IPS DF 6.9 (cell line): ENCODE measurements at regions not wholly inside any gene's neighbourhood (a gene's known extent, or its start where the extent isn't known, plus 50 kb on each side); places are given as distances from the start of the nearest gene placed in this dataset.

Source experiments
- DNase-seq: peaks from one replicate; pipeline ENCODE4 v3.0.0-alpha.2; 2013; ENCODE audit warnings: low read depth, low spot score
- H3K27ac ChIP-seq: one replicate; pipeline ENCODE4 v1.5.1; 2013; ENCODE audit warnings: low read length, control low read depth
- H3K27me3 ChIP-seq: 2 replicates; pipeline ENCODE4 v1.6.1; 2013; ENCODE audit warnings: mild to moderate bottlenecking, low read length; ENCODE audit not compliant: control insufficient read depth, insufficient read depth
- H3K36me3 ChIP-seq: 2 replicates; pipeline ENCODE4 v1.6.1; 2013; ENCODE audit warnings: low read length; ENCODE audit not compliant: control insufficient read depth, insufficient read depth
- H3K4me1 ChIP-seq: 2 replicates; pipeline ENCODE4 v1.6.1; 2013; ENCODE audit warnings: low read length; ENCODE audit not compliant: control insufficient read depth, insufficient read depth
- H3K4me3 ChIP-seq: 2 replicates; pipeline ENCODE4 v1.5.1; 2013; ENCODE audit warnings: mild to moderate bottlenecking, low read length
- H3K9me3 ChIP-seq: 2 replicates; pipeline ENCODE4 v1.6.1; 2013; ENCODE audit warnings: low read length, inconsistent platforms; ENCODE audit not compliant: control insufficient read depth, insufficient read depth
- WGBS: extraction: QIAGEN DNeasy Blood & Tissue Kit; methylation state at CpG from one replicate; pipeline ENCODE4 v1.1.7; 2013; ENCODE audit warnings: mixed read lengths, missing lambda C conversion rate; ENCODE audit not compliant: insufficient read length, insufficient coverage; 5-methylcytosine and 5-hydroxymethylcytosine counted together

DNA sequence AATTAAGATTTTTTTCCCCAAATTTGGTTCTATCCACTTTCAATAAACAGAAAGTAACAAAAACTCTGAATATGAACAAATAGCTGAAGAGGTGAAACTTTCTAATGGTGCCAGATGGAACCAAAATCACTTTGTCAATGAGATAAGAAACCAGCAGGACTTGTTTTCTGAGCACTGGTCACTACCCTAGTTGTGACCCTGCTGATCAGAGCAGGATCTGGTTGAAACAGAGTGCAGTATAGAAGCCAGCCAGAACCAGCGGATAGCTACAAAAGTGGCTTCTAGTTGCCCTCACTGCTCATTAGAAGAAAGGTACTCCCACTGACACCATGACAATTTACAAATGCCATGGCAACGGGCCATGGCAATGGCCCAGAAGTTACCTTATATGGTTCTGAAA is 158.3 kb upstream of the PIEZO2 start:
- H3K27ac ChIP-seq, result no peak overlapping the region
- no peaks in the 10 kb centered on the region for H3K36me3 ChIP-seq
- peaks cover 2% of the 10 kb centered on the region; the same call in 1 of the 2 replicates for H3K4me1 ChIP-seq
- H3K4me3 ChIP-seq, result no peak overlapping the region
- no peaks in the 10 kb centered on the region for H3K27me3 ChIP-seq
- DNase-seq, result no peak
- WGBS, result no CpG with 5 or more reads among the region's 2 CpGs
- H3K9me3 ChIP-seq, result no peaks in the 10 kb centered on the region

DNA sequence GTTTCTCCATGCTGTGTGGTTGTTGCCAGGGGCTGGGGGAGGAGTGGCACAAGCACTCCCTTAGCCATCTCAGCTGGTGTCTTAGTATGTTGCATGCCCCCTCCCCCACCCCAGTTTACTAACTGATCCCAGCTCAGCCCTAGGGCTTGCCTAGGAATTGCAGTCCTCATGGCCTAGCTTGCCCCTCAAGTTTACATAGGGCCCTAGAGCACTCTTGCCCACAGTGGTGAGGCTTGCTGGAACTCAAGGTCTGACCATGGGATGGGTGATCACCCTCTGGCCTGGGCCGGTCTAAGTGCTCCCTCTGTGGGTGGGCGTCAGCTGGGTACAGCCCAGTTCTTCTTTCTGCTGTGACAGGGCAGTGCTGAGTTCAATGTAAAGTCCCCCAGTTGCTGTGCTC is 156.1 kb upstream of the PIEZO2 start:
- Histone ChIP-seq H3K4me1 (peaks cover 2% of the 10 kb centered on the region; the same call in 1 of the 2 replicates), H3K9me3 (no peaks in the 10 kb centered on the region), H3K27me3 (no peaks in the 10 kb centered on the region), H3K27ac (no peak overlapping the region), H3K4me3 (no peak overlapping the region), H3K36me3 (no peaks in the 10 kb centered on the region)
- DNase-seq, result no peak
- no CpG with 5 or more reads among the region's 2 CpGs for WGBS

DNA sequence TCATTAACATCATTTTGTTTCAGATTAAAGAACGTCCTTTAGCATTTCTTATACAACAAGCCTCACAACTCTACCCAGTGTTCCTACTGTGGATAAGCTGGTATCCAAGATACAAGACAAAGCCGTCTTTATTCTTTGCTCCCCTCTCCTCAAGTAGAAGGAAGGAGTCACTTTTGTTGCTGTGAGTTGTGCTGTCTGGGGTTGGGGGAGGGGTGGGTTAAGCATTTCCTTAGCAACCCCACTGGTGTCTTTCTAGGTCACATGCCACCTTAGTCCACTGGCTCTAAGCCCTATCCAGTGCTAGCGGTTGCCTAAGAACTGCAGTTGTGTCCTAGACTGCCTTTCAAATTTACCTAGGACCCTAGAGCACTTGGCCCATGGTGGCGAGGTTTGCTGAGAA is 155.6 kb upstream of the PIEZO2 start:
- H3K4me3 ChIP-seq, result no peak overlapping the region
- no peaks in the 10 kb centered on the region for H3K36me3 ChIP-seq
- DNase-seq, result no peak
- H3K9me3 ChIP-seq, result no peaks in the 10 kb centered on the region
- H3K4me1 ChIP-seq, result peaks cover 2% of the 10 kb centered on the region; the same call in 1 of the 2 replicates
- WGBS, result no CpG with 5 or more reads among the region's 4 CpGs
- H3K27ac ChIP-seq, result no peak overlapping the region
- H3K27me3 ChIP-seq, result no peaks in the 10 kb centered on the region

DNA sequence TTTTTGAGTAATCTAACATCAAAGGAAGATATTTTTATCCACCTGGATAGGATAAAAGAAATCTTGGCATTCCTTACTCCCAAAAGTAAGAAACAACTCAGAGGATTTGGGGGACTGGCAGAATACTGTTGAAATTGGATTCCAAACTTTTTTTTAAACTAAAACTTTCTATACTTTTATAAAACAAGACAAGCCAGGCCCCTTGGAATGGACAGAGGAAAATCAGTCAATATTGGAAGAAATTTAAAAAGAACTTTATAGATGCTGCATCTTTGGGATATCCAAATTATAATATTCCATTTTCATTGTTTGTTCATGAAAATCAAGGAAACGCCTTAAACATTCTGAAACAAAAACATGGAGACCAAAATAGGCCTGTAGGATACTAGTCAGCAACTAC is 147.6 kb upstream of the PIEZO2 start:
- no CpG with 5 or more reads among the region's 1 CpG for WGBS
- Histone ChIP-seq H3K36me3 (no peaks in the 10 kb centered on the region), H3K27ac (no peak overlapping the region), H3K9me3 (no peaks in the 10 kb centered on the region), H3K27me3 (no peaks in the 10 kb centered on the region), H3K4me3 (no peak overlapping the region), H3K4me1 (no peaks in the 10 kb centered on the region)
- no peak for DNase-seq

DNA sequence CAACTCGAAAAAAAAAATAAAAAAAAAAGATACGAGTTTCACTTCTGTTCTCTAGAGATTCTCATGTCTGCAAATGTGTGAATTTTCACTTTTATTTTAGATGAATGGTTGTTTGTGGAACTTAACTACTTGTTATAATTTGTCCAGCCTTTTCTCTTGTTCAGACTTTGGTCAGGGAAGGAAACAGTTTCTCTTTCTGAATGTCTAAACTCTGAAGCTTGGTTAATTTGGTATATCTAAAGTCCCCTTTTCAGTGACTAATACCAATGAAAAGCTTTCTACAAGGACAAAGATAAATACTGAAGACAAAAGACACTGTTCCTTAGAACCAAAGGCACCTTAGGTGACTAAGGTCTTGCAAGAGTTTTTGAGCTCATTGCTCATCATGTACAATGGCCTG is 144.4 kb upstream of the PIEZO2 start:
- no peaks in the 10 kb centered on the region for H3K36me3 ChIP-seq
- no peaks in the 10 kb centered on the region for H3K27me3 ChIP-seq
- no peak for DNase-seq
- no peaks in the 10 kb centered on the region for H3K4me1 ChIP-seq
- WGBS, result no CpG with 5 or more reads among the region's 2 CpGs
- H3K27ac ChIP-seq, result no peak overlapping the region
- H3K9me3 ChIP-seq, result no peaks in the 10 kb centered on the region
- no peak overlapping the region for H3K4me3 ChIP-seq

DNA sequence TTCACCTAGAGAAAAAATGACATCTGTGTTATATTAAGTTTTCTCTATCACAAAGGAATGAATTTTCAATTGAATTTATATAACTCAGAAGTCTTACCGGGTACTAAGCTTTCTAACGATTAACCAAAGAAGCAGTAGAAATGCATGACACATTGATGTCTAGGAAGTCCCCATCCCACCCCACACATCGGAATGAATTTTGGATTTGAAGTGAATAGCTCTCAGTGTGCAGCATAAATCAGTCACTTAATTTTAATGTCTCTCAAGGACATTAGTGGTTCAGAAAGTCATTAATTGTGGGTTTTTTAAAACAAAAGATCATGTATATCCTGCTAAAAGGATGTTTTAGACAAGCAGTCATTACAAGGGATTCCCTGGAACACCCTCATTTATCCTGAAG is 141.4 kb upstream of the PIEZO2 start:
- no peak for DNase-seq
- no peaks in the 10 kb centered on the region for H3K27me3 ChIP-seq
- H3K27ac ChIP-seq, result no peak overlapping the region
- no peaks in the 10 kb centered on the region for H3K9me3 ChIP-seq
- no peaks in the 10 kb centered on the region for H3K36me3 ChIP-seq
- H3K4me3 ChIP-seq, result no peak overlapping the region
- no CpG with 5 or more reads among the region's 3 CpGs for WGBS
- H3K4me1 ChIP-seq, result no peaks in the 10 kb centered on the region

DNA sequence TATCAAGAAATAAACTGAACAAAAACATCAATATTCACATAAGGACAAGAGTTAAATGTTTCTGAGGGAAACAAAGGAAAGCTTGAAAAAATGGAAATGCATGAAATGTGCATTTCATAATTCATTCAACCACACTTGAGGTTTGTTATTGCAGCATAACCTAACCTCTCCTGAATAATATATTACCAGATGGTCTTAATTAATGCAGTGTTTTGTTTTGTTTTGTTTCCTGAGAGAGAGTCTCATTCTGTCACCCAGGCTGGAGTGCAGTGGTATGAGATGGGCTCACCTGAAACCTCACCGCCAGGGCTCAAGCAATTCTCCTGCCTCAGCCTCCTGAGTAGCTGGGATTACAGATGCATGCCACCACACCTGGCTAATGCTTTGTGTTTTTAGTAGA is 139.9 kb upstream of the PIEZO2 start:
- H3K4me1 ChIP-seq, result no peaks in the 10 kb centered on the region
- no peak overlapping the region for H3K27ac ChIP-seq
- WGBS, result no CpG with 5 or more reads among the region's 1 CpG
- no peak overlapping the region for H3K4me3 ChIP-seq
- no peak for DNase-seq
- H3K9me3 ChIP-seq, result no peaks in the 10 kb centered on the region
- H3K36me3 ChIP-seq, result no peaks in the 10 kb centered on the region
- H3K27me3 ChIP-seq, result no peaks in the 10 kb centered on the region

DNA sequence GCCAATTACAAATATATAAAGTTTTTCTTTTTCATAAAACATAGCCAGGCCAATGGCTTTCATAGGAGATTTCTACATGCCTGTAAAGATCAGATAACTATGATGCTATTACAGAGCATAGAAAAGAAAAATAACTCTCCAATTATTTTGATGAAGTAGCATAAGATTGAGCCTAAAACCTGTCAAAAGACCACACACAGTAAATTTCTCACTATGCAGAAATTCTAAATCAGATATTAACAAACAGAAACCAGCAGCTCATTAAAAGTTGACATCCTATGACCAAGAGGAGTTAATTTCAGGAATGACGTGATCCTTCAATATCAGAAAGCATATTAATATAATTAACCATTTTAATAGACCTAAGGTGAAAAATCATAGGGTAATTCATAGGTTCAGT is 139.0 kb upstream of the PIEZO2 start:
- Histone ChIP-seq H3K36me3 (no peaks in the 10 kb centered on the region), H3K27ac (no peak overlapping the region), H3K4me1 (no peaks in the 10 kb centered on the region), H3K4me3 (no peak overlapping the region), H3K9me3 (no peaks in the 10 kb centered on the region), H3K27me3 (no peaks in the 10 kb centered on the region)
- no CpG with 5 or more reads among the region's 1 CpG for WGBS
- DNase-seq, result no peak

DNA sequence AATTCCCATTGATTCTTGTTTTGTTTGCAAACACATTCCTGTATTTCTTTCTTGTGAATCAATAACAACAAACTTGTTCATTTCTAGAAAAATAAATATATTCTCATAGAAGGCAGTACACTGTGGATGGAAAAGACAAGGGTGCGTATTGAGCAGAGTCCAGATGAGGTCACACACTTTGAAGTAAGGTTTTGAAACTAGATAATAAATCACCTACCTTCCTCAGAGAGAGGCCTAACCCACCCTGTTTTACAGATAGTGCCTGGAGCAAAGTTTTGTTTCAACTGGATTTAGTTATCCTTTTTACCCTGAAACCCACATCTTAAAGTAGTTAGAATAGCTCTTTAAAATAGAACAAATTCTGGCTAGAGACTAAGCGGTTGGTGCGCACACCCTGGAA is 137.1 kb upstream of the PIEZO2 start:
- no CpG with 5 or more reads among the region's 3 CpGs for WGBS

DNA sequence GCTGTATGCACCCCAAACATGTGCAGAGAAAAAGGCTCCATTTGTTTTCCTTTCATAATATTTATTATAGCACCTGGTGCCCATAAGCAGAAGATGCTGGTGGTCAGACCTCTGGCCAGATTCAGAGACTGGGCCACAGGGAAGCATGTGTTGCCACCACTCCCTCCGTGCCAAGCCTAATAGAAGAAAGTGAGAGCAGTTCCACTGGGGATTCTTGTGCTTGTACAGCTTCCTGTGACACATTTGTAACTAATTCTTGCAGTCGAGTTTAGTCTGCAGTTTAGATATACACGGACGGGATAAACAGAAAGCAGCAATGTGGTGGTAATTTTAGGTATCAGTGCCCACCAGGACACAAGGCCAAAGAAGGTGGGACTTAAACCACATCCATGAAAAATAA is 135.4 kb upstream of the PIEZO2 start:
- Histone ChIP-seq H3K27ac (no peak overlapping the region), H3K4me1 (no peaks in the 10 kb centered on the region), H3K27me3 (no peaks in the 10 kb centered on the region), H3K4me3 (no peak overlapping the region), H3K36me3 (no peaks in the 10 kb centered on the region), H3K9me3 (no peaks in the 10 kb centered on the region)
- DNase-seq, result no peak
- WGBS, result no CpG with 5 or more reads among the region's 4 CpGs

More for the DNA sequence above, 137.1 kb upstream of the PIEZO2 start:
- H3K4me1 ChIP-seq, result no peaks in the 10 kb centered on the region
- no peak overlapping the region for H3K4me3 ChIP-seq
- no peak overlapping the region for H3K27ac ChIP-seq
- no peaks in the 10 kb centered on the region for H3K36me3 ChIP-seq
- no peak for DNase-seq
- no peaks in the 10 kb centered on the region for H3K27me3 ChIP-seq
- H3K9me3 ChIP-seq, result no peaks in the 10 kb centered on the region

DNA sequence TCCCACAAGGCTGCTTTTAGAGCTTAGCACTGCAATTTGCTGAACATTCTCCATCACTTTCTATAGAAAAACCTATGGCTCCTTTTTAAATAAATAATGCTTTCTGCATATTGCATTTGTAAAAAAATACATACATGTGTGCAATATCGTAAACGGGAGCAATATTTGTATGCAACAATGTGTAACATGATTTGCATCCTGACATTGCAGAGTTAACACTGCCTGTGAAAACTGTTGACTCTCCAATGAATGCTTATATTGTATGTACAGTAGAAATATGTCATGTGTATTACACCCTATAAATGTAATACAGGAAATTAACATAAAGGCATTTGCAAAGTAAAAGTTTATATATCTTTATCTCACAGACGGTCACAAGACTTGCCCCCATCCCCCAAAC is 135.0 kb upstream of the PIEZO2 start:
- DNase-seq, result no peak
- WGBS, result no CpG with 5 or more reads among the region's 3 CpGs
- Histone ChIP-seq H3K4me3 (no peak overlapping the region), H3K36me3 (no peaks in the 10 kb centered on the region), H3K4me1 (no peaks in the 10 kb centered on the region), H3K27ac (no peak overlapping the region), H3K9me3 (no peaks in the 10 kb centered on the region), H3K27me3 (no peaks in the 10 kb centered on the region)
